Mucosa of rectum (tissue), 2 donors: ENCODE measurements at regions not wholly inside any gene's neighbourhood (a gene's known extent, or its start where the extent isn't known, plus 50 kb on each side); places are given as distances from the start of the nearest gene placed in this dataset.

ENCODE experiments used
- H3K27ac ChIP-seq, 2 donors: one replicate each; pipeline ENCODE4 v1.7.0; 2013; ENCODE audit warnings: inconsistent platforms in 2 of 2, low read depth in 2 of 2, low read length in 2 of 2
- H3K27me3 ChIP-seq, 2 donors: one replicate each; pipeline ENCODE4 v1.7.0; 2013; ENCODE audit warnings: low read length in 2 of 2; ENCODE audit not compliant: control insufficient read depth in 2 of 2, insufficient read depth in 2 of 2
- H3K36me3 ChIP-seq, 2 donors: one replicate each; pipeline ENCODE4 v1.7.0; 2013; ENCODE audit warnings: low read length in 2 of 2; ENCODE audit not compliant: control insufficient read depth in 2 of 2, insufficient read depth in 2 of 2
- H3K4me1 ChIP-seq, 2 donors: one replicate each; pipeline ENCODE4 v1.7.0; 2013; ENCODE audit warnings: low read length in 2 of 2, mild to moderate bottlenecking in 1 of 2; ENCODE audit not compliant: control insufficient read depth in 2 of 2, insufficient read depth in 2 of 2
- H3K4me3 ChIP-seq, 2 donors: one replicate each; pipeline ENCODE4 v1.7.0; 2013; ENCODE audit warnings: low read length in 2 of 2
- H3K9ac ChIP-seq, 2 donors: one replicate each; pipeline ENCODE4 v1.7.0; 2013; ENCODE audit warnings: low read length in 2 of 2, low read depth in 1 of 2, mild to moderate bottlenecking in 1 of 2
- H3K9me3 ChIP-seq, 2 donors: one replicate each; pipeline ENCODE4 v1.7.0; 2013; ENCODE audit warnings: low read length in 2 of 2; ENCODE audit not compliant: control insufficient read depth in 2 of 2
- donor health status: healthy.
- donor health status: Normal muscosa, but diverticular disease.

- no peak overlapping the region for H3K27ac ChIP-seq
- no peaks in the 10 kb centered on the region for H3K36me3 ChIP-seq
- no peak overlapping the region for H3K9ac ChIP-seq
- H3K4me3 ChIP-seq = no peak overlapping the region
- peaks cover 15 to 22% of the 10 kb centered on the region in 2 donors for H3K27me3 ChIP-seq
- H3K4me1 ChIP-seq = no peaks in the 10 kb centered on the region
- no peaks in the 10 kb centered on the region for H3K9me3 ChIP-seq
Measured at GRCh38 chr9:36779582-36779981, 206.9 kb downstream of the MELK start.

GRCh38 chr9:36780186-36780585, 207.5 kb downstream of the MELK start:
- Histone ChIP-seq H3K4me1 (no peaks in the 10 kb centered on the region), H3K9me3 (no peaks in the 10 kb centered on the region), H3K4me3 (no peak overlapping the region), H3K36me3 (no peaks in the 10 kb centered on the region), H3K9ac (no peak overlapping the region), H3K27ac (no peak overlapping the region), H3K27me3 (peaks cover 15 to 22% of the 10 kb centered on the region in 2 donors)

- peaks cover 15 to 22% of the 10 kb centered on the region in 2 donors for H3K27me3 ChIP-seq
- H3K9me3 ChIP-seq = no peaks in the 10 kb centered on the region
- no peaks in the 10 kb centered on the region for H3K36me3 ChIP-seq
- H3K9ac ChIP-seq = no peak overlapping the region
- no peak overlapping the region for H3K4me3 ChIP-seq
- H3K4me1 ChIP-seq = no peaks in the 10 kb centered on the region
- H3K27ac ChIP-seq = no peak overlapping the region
Measured at GRCh38 chr9:36781533-36781932, 208.8 kb downstream of the MELK start.
